Right renal cortex interstitium (tissue), 3 donors: ENCODE measurements at regions not wholly inside any gene's neighbourhood (a gene's known extent, or its start where the extent isn't known, plus 50 kb on each side); places are given as distances from the start of the nearest gene placed in this dataset.
"Not testable (repeated sequence)": the region's sequence is repeated elsewhere in the genome, so short reads cannot be mapped to it uniquely, and the experiment has no call there.

Experiments
- DNase-seq, 3 donors: peaks; one replicate each; pipeline ENCODE4 v3.0.0-alpha.2; 2013; ENCODE audit warnings: low read depth in 3 of 3, low spot score in 2 of 3

- DNase-seq = no peak
These were observed 451.5 kb upstream of the MIR17HG start for GRCh38 chr13:90896002-90896401.

GRCh38 chr13:90898811-90899210 lies 448.7 kb upstream of the MIR17HG start:
- DNase-seq = no peak

GRCh38 chr13:90899416-90899815 lies 448.1 kb upstream of the MIR17HG start:
- no peak for DNase-seq

- no peak for DNase-seq
These were observed 445.2 kb upstream of the MIR17HG start for GRCh38 chr13:90902255-90902654.

GRCh38 chr13:90906554-90906953 lies 440.9 kb upstream of the MIR17HG start:
- DNase-seq = no peak

- DNase-seq = no peak
These were observed 438.7 kb upstream of the MIR17HG start for GRCh38 chr13:90908792-90909191.

DNA sequence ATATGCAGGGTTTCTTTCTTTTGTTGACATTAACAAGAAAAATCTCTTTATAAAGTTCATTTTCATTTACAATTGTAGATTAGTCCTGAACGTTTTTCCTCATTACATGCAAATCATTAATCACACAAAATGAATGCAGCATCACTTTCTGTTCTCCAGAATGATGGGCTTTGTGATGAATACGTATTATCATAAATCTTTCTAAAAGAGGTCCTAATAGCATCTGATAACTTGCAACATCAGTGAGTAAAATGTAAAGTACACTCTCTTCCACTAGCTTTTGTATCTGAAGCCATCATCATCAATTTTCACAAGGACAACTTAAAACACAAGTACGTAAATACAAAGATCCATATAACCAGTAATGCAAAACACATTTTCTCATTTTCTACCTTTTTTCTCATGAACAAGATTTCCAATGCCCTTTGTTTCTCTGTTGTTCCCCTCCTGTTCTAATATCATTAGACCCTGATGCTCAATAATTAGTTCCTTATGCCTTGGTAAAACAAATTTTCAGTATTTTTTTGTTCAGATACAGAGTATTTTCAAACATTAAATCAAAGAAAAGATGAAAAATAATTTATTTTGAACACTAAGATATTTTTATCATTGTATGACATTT lies 437.4 kb upstream of the MIR17HG start:
- no peak for DNase-seq

GRCh38 chr13:90912247-90912646 lies 435.2 kb upstream of the MIR17HG start:
- no peak for DNase-seq

DNA sequence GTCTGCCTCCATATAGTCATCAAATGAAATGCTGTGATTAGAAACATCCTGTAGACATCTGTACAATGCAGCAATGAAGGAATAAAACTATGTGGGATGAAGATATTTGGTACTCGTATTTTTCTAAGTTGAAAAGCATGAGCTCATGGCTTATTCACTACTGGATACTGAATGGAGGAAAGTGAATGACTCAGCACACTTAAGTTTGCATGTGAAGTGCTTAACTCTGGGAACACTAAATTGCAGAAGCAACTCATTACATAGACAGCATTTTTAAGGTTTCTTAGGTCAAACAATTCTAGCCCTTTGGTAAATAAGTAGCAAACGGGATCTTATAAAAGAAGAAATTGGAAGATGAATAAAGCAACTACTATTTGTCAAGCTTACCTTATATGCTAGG lies 429.0 kb upstream of the MIR17HG start:
- DNase-seq = no peak

DNA sequence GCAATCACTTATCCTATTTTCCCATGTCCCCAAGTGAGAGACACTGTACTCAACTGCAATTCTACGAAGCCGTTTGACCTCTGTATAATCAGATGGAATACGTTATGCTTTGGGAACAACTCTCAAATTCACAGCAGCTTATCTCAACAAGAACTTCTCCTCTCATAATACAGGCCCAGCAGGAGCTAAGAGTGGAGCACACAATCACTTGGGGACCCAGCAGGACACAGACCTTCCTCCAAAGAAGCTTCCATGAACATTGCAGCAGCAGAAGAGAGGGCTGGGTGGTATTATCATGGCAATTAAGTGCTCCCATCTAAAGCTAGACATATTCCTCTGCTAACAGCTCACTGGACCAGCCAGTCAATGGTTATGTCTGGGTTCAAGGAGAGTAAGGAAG lies 428.3 kb upstream of the MIR17HG start:
- DNase-seq = no peak

DNA sequence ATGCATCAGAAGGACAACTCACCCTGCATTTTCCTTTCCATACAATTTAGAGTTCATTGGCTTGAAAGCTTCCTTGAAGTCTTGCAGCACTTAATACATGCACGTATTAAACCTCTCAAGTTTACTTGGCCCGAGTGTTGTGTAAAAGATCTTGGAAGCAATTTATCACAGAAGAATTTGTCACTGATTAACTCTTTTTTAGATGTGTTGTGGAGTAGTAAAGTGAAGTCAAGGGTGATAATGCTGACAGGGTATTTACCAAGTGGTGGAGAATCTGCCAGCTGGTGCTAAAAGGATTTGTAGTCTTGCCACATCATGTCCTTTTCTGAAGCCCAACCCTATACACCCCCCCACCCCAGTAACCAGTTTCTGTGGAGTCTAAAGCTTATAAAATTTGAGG lies 421.0 kb upstream of the MIR17HG start:
- no peak for DNase-seq

- no peak for DNase-seq
These were observed 419.4 kb upstream of the MIR17HG start for GRCh38 chr13:90928109-90928508.

- no peak for DNase-seq
These were observed 414.2 kb upstream of the MIR17HG start for GRCh38 chr13:90933097-90933826.

DNA sequence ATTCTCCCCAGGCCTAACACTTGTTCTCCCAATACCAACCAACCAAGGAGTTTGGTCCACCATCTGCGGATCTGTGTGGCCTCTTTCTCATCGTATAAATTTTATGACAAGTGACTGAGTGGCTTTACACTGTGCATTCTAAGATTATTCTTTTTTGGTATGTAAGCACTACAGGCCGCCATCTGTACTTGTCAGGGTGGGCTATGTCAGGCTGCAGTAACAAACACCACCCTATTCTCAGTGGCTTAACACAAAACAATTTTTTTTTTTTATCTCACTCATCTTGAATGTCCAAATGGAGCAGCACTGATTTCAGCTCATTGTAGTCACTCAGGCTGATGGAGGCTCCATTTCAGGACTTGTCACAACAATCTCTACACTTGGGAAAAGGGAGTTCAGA lies 412.7 kb upstream of the MIR17HG start:
- no peak for DNase-seq

- no peak for DNase-seq
These were observed 408.6 kb upstream of the MIR17HG start for GRCh38 chr13:90938848-90939247.

GRCh38 chr13:90943946-90944345 lies 403.5 kb upstream of the MIR17HG start:
- no peak for DNase-seq

DNA sequence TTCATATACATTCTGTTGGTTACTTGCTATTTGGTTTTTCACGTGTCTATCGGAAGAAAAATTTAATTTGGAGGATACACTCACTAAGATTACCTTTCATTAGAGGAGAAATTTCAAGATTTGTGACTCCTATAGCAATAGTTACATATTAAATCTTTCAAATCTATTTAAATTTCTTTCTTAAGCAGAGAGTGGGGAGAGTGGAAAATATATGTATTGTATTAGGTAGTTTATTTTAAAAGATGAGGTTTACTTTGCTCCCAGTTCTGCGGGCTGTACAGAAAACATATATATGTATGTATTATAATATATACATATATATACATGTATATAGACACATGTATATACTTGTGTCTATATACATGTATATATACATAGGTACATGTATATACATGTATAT lies 402.3 kb upstream of the MIR17HG start:
- DNase-seq = not testable (repeated sequence)

- not testable (repeated sequence) for DNase-seq
These were observed 401.4 kb upstream of the MIR17HG start for GRCh38 chr13:90946125-90946524.

GRCh38 chr13:90947976-90948375 lies 399.5 kb upstream of the MIR17HG start:
- no peak for DNase-seq

- no peak for DNase-seq
These were observed 397.3 kb upstream of the MIR17HG start for GRCh38 chr13:90950160-90950559.

- DNase-seq = no peak
These were observed 395.8 kb upstream of the MIR17HG start for GRCh38 chr13:90951663-90952062.

GRCh38 chr13:90952326-90952725 lies 395.2 kb upstream of the MIR17HG start:
- no peak for DNase-seq
